HG03039 (cell line): ENCODE measurements at regions not wholly inside any gene's neighbourhood (a gene's known extent, or its start where the extent isn't known, plus 50 kb on each side); places are given as distances from the start of the nearest gene placed in this dataset.

Experiments used
- ATAC-seq: cut with Tn5 transposase; IDR thresholded peaks from one replicate; pipeline ENCODE4 v1.9.1; 2021; ENCODE audit warnings: mild to moderate bottlenecking, moderate library complexity; ENCODE audit not compliant: unreplicated experiment

GRCh38 chr14:101024686-101025085 lies 121.2 kb upstream of the RTL1 start:
- ATAC-seq: no peak

DNA sequence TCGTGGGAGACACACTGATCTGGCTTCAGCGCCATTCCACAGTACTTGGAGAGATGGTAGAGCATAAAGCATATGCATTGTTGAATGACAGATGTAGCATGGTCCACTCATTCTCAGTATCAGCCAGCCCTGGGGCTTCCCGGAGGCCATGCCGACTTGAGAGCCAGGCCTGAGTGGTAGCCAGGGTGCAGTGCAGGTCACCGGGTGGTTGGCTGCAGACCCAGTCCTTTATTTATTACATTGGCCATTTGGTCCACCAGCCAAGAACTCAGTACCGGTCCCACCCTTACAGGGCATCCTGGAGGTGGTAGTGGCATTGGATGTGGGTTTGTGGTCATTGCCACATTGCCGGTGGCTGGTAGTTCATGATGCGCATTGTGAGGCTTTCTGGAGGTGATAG lies 121.6 kb upstream of the RTL1 start:
- ATAC-seq: no peak

- no peak for ATAC-seq
These were observed 122.2 kb upstream of the RTL1 start for GRCh38 chr14:101025696-101026095.

DNA sequence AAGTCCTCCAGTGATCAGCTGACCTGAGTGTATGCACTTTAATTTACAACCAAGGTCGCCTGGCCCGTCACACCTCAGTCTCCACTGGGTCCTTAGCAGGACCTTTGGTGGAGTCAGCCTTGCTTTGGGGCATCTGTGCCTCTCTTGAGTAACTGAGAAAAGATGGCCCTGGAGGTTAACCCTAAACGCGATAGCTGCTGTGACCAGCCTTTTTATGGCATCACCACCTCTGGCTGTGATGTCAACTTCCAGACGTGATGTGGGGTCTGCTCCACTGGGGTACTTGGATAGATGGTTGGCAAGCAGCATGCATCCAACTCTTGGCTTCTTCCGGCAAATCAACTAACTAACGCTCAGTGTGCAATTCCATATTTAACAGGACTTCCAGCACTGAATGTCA lies 122.8 kb upstream of the RTL1 start:
- no peak for ATAC-seq

DNA sequence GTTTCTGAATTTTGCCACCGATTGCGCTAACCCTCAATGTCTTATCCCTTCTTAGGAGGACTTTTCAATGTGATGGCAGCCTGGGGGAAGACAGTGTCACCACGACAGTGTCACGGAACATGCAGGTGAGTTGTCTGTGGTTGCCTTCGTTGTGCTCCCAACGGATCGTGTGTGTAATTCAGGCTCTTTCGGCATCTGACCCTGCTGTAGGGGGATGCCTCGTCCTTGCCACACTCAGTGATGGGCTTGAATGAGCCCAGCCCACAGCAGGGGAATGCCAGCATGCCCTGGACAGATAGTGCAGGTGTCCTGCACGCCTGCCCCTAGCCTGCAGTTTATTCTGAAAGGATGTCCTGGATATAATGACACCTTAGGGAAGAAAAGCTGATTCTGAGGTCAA lies 123.8 kb upstream of the RTL1 start:
- ATAC-seq: no peak

DNA sequence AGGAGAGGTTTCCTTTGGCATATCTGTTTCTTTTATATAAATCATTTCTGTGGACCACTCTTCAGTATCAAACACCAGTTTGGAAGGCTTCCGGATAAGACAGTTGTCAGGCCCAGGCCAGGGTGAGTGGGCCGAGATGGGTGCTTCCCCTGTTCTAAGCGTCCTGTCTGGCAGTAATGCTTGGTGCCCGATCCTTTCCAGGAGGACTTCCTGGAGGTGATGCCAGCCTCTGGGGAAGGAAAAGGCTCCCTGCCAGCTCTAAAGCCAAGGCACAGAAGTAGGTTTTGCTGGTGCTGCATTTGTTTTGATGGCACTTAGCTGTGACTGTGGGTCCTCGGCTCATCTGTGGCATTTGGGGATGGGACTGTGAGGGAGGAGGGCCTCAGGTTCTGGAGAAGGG lies 124.4 kb upstream of the RTL1 start:
- no peak for ATAC-seq

GRCh38 chr14:101028971-101029667 lies 125.6 kb upstream of the RTL1 start:
- no peak for ATAC-seq

GRCh38 chr14:101029668-101030290 lies 126.3 kb upstream of the RTL1 start:
- no peak for ATAC-seq

GRCh38 chr14:101030586-101030985 lies 127.1 kb upstream of the RTL1 start:
- ATAC-seq: no peak

DNA sequence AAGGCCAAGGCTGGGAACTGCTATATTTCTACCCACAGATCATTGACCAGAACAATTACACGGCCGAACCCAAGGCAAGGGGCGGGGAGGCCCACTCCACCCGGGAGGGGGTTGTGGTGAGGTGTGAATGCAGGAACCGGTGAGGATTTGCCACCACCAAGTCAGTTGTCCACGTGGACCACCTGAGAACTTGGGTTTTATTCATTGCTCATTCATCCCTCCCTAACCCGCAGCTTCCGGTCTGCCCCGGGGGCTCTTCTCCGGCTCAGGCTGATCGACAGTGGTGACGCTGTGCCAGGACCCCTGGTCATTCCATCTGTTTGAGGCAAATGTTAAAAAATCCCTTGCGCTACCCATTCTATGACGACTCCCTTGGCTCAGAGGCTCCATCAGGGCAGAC lies 127.7 kb upstream of the RTL1 start:
- no peak for ATAC-seq

- no peak for ATAC-seq
These were observed 128.2 kb upstream of the RTL1 start for GRCh38 chr14:101031721-101032120.

DNA sequence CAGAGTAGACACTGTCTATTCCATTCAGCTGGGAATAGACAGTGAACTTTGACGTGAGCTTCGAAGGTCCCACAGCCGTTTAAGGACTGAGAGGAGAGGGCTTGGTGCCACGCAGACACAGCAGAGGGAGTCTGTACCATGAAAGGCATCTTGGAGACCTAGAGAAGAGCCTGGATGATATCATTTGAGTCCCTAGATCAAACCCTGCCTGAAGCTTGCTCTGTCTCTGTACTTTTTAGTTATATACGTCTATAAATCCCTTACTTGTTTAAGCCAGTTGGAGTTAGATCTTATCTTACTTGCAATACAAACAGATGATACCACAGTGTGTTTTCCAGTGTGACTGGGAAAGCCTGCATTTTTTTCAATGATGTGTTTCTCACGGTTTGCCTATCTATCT lies 128.9 kb upstream of the RTL1 start:
- ATAC-seq: no peak

GRCh38 chr14:101033006-101033405 lies 129.5 kb upstream of the RTL1 start:
- no peak for ATAC-seq

DNA sequence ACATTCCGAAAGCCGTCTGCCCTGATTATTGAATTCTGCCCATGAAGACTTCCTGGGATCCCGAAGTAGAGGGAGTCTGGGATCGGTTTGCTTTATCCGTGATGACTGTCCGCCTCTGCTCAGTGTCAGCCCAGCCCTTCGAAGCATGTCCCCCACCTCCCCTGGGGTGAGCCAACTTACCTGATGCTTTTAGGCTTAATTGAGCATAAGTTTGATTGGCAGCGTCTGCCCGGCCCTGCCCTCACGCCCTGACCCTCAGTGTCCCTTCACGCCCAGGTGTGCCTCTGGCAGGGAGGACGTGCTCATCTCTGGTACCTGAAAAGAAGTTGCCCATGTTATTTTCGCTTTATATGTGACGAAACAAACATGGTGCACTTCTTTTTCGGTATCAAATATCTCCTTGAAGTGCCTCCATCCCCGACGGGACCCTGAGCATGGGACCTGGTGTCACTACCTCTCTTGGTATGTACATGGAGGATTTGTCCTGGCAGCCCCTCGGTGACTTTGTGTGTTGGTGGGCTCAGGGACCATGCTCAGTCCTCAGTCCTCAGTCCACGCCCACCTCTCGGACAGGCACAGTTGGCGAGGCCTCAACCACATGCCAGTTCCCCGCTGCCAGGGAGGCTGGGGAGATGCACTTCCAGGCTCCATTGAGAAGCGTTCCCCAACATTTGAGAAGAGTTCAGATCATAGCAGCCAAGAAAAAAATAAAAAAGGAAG lies 130.1 kb upstream of the RTL1 start:
- no peak for ATAC-seq

DNA sequence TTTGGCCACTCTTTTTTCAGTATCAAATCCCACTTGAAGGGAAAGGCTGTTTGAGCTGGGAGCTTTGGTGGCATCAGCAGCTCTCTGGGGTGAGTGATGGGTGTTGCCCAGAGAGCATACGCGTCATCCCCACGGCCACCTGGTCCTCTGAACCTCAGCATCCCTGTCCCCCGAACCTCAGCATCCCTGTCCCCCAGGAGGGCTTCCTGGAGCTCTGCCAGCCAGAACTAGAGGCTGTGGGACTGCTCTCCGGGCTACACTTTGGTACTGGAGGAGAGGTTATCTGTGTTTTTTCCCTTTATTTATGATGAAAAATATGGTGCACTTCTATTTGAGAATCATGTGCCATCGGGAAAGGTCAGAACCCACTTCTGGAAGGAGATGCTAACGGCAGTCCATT lies 131.5 kb upstream of the RTL1 start:
- no peak for ATAC-seq

- ATAC-seq: no peak
These were observed 132.1 kb upstream of the RTL1 start for GRCh38 chr14:101035466-101036225.

DNA sequence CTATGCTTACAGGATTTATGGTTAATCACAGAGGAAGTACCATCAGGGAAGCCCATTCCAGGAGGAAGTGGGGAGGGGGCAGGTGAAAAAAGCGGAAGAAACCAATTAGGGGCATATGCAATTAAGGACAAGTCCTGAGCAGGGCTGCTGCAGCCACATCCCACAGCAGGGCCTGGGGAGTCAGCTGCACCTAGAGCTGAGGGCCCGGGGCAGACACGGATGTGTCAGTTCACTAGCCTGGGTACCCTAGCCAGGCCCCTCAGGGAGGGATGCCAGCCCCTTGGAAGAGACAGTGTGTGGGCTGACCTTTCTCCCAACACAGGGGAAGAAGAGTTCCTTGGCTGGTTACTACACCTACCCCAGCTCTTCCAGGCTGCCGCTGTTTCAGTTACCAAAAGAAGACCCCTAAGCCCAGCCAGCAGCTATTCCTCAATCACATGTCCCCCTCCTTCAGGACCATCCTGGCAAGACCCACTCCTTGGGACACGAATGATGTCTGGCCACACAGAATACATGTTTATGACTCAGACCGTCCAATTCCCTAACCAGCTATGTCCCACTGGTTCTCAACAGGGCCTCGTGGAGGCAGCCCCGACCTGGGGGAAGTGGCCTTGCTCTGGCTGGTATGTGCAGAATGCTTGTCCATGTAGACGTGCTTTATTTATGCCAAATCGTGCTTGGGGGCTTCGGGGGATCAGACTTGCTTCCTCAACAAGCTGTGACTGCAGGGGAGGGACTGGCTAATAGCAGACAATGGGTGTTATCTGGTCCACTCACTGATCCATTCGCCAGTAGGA lies 133.7 kb upstream of the RTL1 start:
- no peak for ATAC-seq

- ATAC-seq: no peak
These were observed 135.7 kb upstream of the RTL1 start for GRCh38 chr14:101039031-101039754.

- ATAC-seq: no peak
These were observed 136.2 kb upstream of the RTL1 start for GRCh38 chr14:101039755-101040138.
